ENCODE measurements at regions not wholly inside any gene's neighbourhood (a gene's known extent, or its start where the extent isn't known, plus 50 kb on each side); places are given as distances from the start of the nearest gene placed in this dataset.

DNA sequence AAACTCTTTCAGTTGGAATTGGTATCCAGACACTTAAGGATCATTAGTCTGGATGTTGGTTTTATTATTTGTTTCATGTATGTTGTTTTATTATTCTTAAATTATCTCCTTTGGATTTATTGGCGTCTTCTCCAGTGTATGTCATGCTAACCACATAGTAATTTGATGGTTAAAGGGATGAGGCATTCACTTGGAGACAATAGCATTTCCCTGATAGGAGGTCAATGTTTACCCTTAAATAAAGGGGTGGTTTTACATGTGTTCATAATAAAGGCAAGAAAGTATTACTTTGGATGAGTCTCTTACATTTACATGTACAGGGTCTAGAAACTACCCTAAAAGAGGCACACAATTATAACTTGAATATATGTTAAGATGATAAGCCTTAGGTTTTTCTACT is 51.2 kb upstream of the RNF144B start:
- no peak for DNase-seq

DNA sequence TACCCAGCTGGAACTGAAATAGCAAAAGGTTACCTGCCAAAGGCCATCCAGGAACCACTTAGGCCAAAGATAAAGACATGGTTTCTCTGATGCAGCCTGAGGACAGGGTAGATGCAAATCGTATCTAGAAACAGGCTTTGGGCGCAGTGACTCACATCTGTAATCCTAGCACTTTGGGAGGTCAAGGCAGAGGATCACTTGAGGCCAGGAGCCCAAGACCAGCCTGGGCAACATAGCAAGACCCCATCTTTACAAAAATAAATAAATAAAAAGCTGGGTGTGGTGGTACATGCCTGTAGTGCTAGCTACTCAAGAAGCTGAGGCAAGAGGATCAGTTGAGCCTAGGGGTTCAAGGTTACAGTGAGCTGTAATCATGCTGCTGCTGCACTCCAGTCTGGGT is 52.9 kb upstream of the RNF144B start:
- DNase-seq, result no peak

DNA sequence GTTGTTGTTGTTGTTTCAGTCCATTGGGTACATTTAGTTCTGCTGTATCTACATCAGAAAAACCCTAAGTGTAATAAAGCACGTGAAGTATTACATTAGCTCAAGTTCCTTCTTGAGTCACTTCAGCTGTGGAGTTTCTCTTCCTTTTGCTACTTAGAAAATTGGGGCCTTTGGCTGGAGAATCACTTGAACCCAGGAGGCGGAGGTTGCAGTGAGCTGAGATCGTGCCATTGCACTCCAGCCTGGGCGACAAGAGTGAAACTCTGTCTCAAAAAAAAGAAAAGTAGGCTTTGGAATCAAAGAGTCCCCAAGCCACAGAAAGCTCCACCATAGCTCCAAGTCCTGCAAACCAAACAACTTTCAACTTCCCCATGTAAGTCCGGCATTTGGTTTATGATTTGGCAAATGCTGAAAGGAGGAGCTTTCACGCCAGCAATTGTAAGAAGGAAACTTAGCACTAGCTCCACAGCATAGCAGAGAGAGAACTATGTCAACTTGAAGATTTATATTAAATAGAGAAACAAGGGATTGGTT is 56.5 kb upstream of the RNF144B start:
- DNase-seq, result no peak

DNA sequence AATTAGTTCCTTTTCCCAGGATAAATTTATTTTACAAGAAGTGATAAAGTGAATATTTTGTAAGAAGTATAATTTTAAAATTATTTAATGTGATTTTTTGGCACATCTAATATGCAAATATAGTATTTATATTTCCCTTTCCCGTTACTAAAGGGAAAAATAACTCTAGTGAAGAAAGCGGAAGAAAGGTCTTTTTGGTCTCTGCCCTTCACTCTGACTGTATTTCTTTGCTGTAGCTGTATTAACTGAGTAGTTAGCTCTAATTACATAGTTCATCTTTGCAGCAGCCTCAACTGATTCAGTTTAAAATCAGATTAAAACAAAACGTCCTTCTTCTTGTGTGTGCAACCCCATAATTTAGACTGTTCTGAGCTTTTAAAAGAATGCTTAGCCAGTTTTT is 57.4 kb upstream of the RNF144B start:
- DNase-seq, result no peak

DNA sequence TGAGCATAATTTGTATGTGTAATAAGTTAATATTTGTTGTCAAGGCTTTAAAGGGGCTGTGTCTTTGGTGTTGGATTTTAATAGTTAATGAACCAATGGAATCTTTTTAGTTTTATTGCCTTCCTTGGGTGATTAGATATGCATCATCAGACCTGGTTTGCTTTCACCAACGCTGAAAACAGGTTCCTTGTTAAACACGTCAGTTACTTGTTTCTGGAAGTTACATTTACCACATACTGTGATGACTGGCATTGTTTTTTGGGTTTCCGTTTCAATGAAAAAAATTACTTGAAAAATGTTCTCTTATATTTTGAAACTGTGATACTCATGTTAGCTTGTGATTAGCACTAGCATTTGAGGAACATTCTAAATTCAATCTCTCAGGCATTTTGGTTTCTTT is 58.6 kb upstream of the RNF144B start:
- DNase-seq, result no peak

DNA sequence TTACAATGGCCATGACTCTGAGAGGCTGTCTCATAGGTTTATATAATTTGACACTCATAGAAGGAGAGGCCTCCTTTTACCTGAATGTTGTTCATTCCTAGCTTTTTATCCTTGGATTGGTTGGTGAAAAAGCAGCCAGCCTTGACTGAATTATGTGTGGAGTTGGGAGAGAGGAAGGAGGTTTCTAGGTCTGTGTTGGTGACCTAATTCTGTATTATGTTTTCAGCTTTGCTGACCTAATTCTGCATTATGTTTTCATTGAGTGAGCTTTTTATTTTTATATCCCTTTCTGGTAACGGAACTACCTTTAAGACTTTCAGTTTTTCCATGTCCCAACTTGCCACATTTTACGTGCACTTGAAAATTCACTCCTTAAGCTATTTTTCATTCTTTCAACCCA is 59.1 kb upstream of the RNF144B start:
- DNase-seq, result no peak

DNA sequence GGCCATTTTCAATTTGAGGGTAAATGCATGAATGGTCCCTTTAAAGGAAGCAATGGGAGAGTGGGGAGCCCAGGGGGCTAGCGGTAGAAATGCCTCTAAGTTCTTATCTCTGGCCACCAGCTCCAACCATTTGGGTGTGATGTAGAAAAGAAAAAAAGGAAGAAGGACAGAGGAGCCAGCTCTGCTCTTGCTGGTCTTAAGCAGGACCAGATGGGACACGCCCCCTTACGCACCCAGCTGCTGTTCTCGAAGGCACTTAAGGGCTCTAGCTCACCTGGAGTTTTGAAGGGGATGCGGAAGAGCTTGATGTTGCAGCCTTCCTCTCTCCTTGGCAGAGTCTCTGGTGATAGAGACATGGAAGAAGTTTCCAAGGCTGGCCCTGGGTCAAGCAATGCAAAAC is 59.5 kb upstream of the RNF144B start:
- DNase-seq, result peak; percentile 93

DNA sequence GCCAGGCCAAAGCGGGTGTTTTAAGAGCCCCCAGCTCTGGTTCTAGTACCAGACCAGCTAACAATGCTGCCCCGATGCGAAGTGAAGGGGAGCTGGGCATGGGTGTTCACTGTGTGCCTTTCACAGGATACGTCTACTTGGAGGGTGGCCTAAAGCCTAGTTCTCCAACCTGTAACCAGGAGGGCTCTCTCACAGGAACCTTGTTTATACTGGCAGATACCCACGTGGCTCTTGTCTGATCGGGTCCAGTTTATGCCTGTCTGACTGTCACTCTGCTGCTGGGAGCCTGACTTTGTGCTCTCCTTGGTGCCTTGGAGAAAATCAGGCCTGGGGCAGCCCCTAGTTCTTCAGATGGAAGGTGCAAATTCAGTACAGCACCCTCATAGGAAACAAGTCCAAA is 60.2 kb upstream of the RNF144B start:
- peak; percentile 28 for DNase-seq

DNA sequence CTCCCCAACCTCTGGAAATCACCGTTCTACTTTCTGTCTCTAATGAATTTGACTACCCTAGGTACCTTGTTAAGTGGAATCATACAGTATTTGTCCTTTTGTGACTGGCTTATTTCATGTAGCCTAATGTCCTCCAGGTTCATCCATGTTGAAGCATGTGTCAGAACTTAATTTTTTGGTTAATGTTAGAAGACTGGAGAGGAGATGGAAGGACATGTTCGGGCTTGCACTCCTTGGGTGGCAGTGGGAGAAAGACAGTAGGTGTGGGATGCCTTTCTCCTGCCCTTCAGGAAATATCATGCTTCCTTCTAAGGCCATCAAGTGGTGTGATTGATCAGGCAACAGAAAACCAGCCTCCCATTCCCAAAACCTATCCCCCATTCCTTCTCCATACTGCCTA is 61.1 kb upstream of the RNF144B start:
- no peak for DNase-seq

DNA sequence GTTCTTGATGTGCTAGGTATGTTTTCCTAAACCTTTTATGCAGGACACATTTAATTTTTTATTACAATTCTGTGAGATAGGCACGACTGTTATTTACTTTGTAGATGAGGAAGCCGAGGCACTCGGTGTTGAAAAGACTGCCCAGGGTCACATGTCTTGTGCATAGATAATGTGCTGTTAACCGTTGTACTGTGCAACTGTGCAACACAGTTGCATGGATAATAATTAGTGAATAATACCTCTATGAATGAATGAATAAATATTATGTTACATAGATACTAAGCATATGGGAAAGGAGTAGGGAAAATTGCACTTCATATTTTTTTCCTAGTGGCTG is 60.3 kb upstream of the DEK start:
- DNase-seq, result no peak

DNA sequence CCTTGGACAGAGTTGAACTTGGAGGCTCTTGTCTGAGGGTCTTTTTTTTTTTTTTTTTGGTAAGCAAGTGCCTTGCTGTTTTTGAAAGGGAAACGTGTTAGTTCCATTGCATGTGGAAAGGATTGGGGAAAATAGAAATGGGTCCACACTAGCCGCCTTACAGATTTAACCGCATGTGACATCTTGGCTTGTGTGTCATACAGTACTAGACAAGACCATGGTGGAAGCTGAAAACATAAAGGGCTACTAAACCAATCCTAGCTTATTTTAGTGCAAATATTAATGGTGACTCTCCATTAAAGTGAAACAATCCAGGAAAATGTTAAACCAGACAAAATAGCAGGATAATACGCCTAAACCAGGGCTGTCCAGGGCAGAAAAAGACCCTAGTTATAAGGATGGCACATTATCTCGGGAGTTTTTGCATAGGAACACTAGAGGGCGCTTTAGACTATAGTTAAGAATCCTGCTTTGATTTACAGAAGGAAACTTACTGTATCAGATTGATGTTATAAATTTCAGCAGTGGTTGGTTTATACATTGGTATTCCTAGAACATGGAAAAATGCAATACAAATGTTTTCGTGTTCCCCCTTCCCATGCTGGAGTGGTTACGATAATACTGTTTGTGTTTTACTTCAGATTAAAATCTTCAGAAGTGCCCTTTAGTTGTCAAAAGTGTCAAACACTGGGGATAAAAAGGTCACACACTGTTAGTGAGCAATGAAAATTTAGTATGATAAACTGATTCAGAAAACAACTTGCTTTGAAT is 59.8 kb upstream of the DEK start:
- peak; percentile 82 for DNase-seq

DNA sequence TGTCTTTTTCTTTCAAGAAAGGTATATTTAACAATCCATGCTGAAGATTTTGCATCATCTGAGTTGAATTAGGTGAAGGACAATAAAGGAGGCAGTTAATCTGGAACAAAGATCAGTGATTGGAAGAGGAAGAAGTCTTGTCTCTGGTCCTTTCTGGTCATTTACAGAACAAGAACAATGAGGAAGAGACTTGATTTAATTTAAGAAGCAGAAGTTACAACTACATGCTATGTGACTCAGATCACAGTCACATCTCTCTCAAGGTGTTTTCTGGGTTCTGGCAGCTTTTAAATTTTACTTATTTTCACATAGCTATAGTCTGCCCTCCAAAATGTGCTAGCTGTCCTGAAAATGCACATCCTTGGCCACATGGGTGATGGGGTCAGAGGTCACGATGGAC is 53.5 kb upstream of the DEK start:
- no peak for DNase-seq

DNA sequence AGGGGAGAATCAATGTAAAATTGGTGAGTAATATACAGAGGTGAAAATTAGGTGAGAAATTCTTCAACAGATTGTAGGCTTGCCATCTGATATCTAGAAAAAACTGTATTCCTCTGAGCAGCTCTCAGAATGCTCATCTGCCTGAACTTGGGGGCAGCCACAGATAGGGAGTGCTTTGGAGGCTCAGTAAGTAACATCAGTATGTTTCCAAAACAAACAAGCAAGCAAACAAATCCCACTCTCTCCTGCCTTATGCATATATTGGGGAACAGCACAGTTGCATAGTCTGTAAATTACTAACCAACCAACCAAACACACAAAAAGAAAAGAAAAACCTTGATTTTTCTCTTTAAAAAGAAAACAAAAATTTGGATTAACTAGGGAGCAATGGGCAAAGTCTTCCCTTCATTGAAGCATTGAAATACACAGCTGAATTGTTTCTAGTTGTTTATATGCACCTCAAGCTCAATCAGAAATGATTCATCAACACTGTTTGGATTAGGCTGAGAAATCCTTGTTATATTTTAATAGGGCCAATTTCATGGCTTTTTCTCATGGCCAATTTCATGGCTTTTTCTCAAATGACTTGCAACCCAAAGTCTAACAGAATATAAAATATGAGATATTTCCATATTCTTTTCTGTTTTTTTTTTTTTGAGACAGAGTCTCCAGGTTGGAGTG is 50.1 kb upstream of the DEK start:
- DNase-seq, result no peak

All from OCI-M1 (cell line).